NCI-H2196 treated with DMSO at 0.1 percent for 48 hours (cell line): ENCODE measurements at regions not wholly inside any gene's neighbourhood (a gene's known extent, or its start where the extent isn't known, plus 50 kb on each side); places are given as distances from the start of the nearest gene placed in this dataset.
"Not testable (repeated sequence)": the region's sequence is repeated elsewhere in the genome, so short reads cannot be mapped to it uniquely, and the experiment has no call there.

ENCODE experiments used
- DNase-seq: peaks from one replicate; lab custom pipeline; 2025; ENCODE audit not compliant: unreplicated experiment; lab: John Stamatoyannopoulos, UW

DNA sequence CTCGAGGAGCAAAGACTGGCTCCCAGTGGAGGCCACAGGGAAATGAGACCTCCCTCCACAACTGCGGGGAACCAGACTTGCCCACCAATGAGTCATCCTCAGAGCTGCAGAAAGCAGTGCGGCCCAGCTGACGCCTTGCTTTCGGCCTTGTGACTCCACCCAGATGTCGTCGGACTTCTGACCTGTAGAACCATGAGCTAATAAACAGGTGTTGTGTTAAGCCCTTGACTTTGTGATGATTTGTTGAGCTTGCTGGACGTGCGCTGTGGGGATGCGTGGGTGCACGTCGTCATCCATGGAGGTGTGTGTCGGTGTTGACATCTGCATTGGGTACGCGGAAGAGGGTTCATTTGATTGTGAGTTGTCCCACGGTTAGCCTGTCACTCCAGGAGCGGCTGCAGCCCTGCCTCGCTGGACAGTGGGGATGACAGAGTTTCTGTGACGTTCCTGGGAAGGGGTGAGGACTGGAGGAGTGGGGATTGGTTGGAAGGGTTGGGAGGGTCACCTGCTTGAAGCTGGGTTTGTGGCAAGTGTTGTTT is 154.1 kb downstream of the SH3BP4 start:
- DNase-seq, result no peak

DNA sequence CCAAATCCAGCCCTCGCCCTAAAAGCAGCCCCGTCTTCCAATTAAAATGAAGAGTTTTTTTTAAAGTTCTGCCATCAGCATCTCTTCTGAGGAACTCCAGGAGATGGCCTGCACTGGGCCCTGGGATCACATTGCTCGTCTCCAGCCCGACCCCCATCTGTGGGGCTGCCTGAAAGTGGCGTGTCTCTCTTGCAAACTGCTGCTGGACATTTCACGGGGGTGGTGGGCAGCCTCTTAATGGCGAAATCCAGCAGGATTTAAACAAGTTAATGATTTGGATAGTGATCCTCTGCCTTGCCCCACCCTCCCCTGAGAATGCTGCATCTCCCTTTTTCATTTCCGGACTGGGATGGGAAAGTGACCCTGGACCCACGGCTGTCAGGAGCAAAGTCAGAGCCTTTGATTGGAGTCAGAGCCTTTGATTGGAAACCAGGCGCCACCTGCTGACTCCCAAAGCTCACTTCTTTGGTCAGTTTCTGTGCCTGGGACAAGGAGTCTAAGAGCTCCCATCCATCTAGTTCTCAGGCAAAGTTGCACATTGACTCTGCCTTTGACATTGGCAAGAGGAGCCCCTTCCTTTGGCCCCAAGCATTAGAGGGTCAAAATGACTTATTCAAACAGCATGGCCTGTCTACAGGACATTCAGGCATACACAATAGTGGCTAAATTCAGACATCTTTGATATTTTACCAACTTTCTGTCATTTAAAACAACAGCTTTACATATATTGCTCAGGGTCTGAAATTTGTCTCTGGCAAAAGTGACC is 155.2 kb downstream of the SH3BP4 start:
- peak; percentile 84 for DNase-seq

DNA sequence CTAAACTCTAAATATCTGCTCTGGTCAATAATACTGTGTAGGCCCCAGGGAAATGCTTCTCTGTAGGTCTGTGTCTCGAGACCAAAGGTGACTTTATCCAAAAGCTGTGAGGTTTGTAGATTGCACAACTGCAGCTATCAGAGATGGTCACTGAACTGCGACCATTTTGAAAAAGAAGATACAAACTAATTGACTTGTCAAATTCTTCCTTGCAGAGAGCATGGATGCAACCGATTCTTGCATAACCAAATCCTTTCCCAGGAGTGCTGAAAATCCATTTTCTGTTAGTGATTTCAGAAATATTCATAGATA is 155.8 kb downstream of the SH3BP4 start:
- no peak for DNase-seq

DNA sequence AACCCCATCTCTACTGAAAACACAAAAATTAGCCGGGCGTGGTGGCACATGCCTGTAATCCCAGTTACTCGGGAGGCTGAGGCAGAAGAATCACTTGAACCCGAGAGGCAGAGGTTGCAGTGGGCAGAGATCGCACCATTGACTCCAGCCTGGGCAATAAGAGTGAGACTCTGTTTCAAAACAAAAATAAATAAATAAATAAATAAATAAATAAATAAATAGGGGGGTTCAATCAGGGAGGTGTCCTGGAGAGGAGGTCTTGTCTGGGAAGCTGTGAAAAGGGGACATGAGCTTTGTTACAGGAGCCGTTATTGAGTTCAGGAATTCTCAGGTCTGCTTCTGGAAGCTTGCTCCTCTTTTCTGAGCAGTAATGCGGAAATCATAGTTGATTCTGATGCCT is 157.7 kb downstream of the SH3BP4 start:
- not testable (repeated sequence) for DNase-seq

DNA sequence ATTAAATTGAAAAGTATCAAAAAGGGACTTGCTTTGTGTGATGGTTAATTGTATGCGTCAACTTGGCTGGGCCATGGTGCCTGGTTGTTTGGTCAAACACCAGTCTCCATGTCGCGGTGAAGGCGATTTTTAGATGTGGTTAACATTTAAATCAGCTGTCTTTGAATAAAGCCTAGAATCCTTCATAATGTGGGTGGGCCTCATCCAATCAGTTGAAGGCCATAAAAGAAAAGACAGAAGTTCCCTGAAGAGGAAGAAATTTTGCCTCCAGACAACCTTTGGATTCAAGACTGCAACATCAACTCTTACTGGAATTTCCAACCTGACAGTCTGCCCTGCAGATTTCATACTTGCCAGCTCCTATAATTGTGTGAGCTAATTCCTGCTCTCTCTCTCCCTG is 160.5 kb downstream of the SH3BP4 start:
- no peak for DNase-seq

DNA sequence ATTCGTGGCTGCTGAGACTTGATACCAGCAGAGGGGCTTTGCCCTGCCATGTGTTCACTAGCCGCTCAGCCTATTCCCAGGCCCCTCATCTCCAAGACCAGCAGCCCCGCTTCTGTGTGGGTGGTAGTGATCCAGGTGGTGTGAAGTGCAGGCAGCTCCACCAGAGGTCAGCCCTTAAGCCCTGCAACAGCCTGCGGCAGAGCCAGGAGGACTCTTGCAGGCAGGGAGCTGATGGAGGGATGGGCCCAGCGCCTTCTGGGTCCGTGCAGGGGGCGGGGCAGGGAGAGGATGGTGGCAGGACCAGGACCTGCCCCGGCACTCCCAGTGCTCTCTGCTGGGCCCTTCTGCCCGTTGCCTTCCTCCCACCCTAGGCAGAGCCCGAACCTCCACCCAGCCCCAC is 162.0 kb downstream of the SH3BP4 start:
- no peak for DNase-seq

DNA sequence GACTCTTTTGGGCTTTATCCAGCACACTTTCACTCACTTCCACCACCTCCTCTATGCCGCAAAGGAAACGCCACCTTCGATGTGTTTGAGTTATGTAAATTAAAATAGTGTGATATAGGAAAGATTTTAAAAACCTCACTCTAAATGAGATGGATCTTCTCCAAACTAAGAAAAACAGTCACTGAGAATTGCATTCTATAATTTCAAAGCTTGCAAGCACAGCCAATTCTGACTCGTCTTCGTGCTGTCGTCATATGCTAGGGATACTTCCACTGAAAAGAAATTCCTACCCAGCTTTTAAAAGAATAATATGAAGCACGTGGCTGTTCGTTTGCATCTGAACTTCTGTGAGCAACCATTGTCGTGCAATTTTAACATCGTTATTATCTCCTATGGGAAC is 162.5 kb downstream of the SH3BP4 start:
- no peak for DNase-seq

DNA sequence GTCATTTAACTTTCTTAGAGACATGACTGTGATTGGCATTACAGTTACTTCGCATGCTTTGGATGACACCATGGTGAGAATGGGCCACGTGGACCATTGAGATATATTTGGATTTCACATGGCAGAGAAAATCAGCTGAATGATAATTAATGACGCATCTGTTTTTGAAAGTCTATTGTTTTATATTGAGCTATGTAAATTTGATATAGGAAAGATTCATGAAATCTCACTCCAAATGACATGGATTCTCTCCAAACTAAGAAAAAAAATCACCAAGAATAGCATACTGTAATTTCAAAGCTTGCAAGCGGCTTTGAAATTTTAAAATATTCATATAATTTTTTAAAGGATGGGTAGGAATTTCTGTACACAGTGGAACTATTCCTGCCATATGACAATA is 163.7 kb downstream of the SH3BP4 start:
- DNase-seq, result no peak

DNA sequence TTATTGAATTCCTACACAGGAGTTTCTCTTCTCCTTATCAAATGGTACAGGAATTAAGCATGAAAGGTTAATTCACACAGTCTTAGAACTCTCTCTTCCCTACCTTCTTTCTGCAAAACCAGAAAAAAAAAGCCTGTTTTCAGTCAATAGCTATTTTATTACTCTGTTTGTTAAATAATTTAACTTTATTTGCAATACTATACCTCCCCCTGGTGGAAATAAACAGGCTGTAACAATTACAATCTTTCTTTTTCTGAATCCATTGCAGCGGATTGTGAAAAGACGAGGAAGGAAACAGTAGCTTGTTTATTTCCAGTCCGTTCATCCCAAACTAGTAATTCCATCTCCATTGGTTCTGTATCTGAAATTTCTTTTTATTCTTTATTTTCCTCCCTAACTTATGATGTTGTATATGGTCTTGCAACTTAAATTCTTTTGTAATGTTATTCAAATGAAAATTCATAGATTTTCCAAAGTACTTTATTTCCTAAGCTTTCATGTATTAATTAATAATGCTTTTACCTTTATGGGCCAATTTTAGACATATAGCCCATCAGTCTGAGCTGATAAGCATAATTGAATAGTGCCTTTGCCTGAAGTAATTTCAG is 165.2 kb downstream of the SH3BP4 start:
- DNase-seq, result peak; percentile 76

DNA sequence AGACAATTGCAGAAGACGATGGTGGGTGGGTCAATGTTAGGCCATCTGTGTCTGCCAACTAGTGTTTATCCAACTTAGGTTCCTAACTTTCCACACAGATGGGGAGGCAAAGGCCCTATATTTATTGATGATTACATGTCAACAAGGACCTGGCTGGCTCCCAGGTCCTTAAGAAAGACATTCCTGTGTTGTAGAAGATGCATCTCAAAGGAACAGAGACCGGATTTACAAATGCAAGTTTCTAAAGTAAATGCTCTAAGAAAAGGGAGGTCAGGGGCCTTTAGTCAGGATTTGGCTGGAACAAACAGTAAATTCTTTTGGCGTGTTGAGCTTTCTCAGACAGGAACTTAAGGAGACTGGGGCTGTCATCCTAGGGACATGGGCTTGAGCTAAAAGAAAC is 175.0 kb downstream of the SH3BP4 start:
- DNase-seq, result no peak

DNA sequence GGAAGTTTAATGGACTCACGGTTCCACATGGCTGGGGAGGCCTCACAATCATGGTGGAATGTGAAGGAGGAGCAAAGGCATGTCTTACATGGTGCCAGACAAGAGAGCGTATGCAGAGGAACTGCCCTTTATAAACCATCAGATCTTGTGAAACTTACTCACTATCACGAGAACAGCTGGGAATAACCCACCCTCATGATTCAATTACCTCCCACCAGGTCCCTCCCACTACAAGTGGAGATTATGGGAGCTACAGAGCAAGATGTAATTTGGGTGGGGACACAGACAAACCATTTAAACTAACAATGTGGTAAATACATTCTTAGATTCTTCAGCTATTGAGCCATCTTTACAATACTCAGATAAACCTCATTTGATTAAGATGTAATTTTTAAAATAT is 176.1 kb downstream of the SH3BP4 start:
- DNase-seq, result no peak

DNA sequence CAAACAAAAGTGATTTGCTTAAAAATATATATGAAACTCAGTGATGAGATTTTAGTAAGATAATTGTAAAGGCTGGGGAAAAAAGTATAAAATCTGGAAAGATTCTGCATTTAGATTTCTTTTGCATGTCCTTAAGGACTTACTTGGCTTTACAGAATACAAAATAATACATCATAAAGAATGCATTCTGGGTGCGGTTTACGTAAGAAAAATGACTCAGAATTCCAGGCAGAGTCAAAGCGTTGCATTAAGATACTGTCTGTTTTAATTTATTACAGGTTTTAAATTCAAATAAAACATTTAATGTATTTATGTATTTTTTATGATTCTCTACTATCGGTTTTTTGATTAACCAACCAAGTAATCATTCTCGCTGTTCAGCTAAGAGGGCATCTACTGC is 178.0 kb downstream of the SH3BP4 start:
- no peak for DNase-seq

DNA sequence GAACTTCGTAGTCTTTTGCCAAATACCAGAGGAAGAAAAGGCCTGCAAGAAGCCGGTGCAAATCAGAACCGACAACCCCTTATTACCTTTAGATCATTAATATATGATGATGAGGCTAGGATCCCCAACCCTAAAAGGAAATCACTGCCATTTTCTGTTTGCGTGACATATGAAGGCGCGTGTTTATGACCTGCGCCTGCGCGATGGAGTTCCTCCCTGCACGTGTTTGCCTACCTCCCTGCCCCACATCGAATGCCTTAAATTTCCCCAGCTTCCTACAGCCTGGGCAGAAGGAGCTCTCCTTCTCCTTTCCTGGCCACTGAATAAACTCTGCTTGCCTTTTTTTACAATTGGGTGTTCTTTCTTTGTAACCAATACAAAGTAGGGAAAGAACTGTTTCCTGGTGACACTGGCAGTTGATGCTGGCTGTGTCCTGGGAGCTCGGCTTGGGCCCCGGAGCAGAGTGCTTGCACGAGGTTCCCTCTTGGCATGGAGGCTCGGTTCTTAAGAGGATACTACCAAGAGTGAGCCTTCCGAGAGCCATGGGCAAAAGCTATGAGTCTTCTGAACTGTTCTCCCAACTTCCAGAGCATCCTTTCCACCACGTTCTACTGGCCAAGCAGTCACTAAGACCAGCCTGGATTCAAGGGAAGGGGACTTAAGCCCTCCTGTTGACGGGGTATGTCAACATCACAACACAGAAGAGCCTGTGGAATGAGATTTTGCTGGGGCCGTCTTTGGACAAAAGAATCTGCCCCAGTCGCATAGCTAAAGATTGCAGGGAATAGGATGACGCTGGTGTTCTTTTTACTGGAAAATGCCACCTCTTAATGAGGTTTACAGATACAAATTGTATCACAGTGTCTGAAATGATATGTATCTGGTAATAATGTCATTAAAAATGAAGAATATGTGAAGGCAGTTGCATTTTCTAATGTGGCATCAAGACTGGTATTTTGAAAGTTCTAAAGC is 179.8 kb downstream of the SH3BP4 start:
- no peak for DNase-seq

DNA sequence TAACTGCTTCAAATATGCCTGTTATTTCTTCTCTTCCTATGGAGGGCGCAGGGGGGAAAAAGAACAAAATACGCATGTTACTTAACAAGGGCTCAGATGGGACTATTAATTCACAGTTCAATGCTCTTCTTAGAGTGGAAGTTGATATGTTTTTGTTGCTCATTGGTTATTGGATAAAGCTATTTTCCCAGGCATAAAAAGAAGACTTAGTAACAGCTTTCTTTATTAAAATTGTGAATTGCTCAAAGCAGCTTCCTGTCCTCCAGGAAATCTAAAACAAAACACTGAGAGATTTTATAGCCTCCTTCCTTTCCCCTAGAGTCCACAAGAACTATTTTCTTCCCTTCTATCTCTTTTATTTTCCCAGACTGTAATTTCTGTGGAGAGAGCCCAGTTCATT is 180.8 kb downstream of the SH3BP4 start:
- DNase-seq, result no peak

DNA sequence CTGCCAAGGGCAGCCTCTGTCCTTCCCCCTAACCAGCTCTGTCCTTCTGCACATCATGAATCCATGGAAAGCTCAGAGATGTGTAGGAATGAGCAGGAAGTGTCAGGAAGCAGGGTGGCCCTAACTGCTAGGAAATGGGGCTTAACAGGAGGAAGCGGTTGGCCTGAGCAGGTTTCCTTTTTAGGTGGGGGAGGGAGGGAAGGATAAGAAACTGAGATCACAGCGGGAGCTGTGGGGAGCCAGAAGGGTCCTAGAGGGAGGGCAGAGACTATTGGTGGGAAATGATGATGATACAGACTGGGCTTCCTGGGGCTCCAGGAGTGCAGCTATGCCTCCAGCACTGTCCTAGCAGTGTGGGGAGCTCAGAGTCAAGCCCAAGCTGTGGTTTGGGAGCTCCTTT is 182.0 kb downstream of the SH3BP4 start:
- no peak for DNase-seq

DNA sequence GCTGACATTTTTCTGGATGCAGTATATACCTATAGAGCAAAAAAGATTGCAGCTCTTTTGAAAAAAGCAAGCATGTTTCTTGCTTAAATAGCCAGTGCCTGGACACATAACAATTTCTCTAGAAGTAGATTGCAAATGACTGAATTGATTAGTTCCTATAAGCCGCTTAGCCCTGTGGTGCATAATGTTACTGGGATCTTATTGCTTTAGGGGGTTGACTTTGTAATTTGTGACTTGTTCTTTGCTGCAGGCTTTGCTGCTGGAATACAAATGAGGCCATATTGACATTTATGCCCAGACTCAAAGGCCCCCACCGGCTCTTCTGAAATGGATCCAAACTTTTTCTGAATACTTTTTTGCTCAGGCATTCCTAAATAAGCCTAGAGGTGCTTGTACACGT is 182.6 kb downstream of the SH3BP4 start:
- DNase-seq, result no peak

DNA sequence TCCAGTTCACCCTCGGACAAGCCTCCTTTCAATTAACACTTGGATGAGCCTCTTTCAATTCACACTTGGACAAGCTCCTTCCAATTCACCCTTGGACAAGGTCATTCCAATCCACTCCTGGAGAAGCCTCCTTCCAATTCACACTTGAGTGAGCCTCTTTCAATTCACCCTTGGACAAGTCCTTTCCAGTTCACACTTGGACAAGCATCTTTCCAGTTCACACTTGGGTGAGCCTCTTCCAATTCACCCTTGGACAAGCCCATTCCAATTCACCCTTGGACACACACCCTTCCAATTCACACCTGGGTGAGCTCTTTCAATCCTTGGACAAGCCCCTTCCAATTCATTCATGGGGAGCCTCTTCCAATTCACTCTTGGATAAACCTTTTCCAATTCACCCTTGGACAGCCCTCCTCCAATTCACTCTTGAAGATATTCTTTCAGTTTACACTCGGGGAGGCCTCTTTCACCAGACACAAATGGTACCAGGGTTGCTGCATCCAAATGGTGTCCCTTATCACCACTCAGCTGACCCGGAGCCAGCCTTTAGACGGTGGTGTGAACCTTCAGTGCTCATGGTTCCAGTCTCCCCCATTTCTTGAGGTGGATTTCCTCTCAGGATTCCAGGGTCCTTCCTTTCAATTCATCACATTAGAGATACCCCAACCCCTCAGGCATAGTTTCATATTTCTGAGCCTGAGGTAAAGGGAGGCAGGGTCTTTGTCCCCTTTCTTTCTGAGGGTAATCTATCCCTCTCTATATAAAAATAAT is 183.6 kb downstream of the SH3BP4 start:
- no peak for DNase-seq

DNA sequence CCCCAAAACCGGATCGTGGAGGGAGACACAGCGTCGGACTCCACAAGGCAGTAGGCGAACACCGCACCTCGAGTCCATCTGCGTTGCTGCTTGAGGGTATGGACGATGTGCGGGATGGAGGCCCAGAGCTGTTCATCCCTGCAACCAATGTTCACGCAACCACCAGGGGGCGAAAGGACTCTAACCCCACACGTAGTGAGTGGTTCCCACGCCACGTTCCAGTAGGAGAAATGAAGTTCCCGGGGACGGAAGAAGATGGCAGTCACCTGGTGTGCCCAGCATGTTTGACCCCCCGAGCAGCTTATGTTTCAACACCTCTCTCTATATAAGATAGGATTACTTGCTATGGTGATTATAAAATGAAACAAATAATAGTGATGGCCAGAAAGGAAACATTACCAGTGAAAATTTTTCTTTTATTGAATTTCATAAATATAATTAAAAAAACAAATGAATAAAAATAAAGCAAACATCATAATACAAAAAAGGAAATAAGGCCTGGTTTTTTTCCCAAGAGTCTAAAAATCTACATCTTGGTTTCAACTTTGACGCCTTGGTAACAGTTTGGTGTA is 184.3 kb downstream of the SH3BP4 start:
- no peak for DNase-seq

DNA sequence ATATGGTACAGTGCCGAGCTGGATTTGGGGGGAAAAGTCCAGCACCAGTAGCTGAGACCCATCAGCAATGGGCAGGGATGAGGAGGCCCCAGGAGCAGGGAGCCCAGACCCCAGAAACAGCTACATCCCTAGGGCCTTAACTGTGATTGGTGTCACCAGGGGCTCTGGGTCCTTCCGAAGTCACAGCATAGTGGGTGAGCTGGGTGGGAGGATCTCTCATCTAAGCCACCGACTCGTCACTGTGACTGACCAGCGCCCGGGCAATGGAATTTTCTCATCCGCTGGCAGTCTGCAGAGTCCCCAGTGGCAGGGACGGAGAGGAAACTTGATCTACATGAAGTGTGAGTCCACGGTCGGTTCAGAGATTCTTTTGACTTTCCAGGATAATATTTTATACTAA is 186.5 kb downstream of the SH3BP4 start:
- no peak for DNase-seq

DNA sequence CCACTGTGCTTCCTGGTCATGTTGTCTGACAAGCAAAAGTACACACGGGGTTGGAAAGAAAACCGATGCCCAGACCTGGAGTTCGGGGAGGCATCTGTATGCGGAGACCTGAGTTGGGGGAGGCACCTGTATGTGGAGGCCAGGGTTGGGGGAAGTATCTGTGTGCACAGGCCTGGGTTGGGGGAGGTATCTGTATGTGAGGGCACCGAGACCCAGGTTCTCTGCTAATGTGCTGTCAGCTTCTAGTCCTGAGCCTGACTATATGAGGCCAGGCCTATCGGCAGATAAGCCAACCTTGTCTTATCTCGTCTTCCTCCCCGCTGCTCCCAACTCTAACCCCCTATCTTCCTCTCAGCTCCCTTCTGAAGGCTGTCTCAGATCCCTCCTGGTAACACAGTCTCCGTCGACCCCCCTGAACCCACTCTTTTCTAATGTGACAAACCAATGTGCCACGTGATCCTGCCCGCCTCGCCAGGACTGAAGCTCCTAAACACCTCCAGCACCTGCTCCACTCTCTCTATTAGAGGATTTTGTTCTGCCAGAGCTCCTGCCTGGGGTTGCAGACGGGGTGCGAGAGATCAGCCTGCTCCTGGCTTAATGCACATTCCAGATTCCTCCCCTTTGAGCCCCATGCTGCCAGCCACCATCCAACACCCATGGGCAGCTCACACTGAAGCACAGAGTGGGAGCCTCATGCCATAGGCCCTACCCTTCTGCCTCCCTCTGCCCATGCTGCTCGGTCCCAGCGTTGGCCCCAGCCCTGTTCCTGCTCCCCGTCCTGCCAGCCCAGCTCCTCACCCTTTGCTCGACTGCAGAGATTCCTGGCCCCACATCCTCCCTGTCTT is 188.4 kb downstream of the SH3BP4 start:
- DNase-seq, result no peak
